GM12891 (cell line): ENCODE measurements at regions not wholly inside any gene's neighbourhood (a gene's known extent, or its start where the extent isn't known, plus 50 kb on each side); places are given as distances from the start of the nearest gene placed in this dataset.

Experiments
- PAX5 ChIP-seq: IDR thresholded peaks from 2 replicates; pipeline ENCODE4 v1.6.1; 2011; ENCODE audit warnings: low read length, moderate library complexity, mild to moderate bottlenecking; ENCODE audit not compliant: insufficient read depth, severe bottlenecking
- POLR2A ChIP-seq: IDR thresholded peaks from 2 replicates; pipeline ENCODE4 v1.6.1; 2011; ENCODE audit warnings: low read depth, low read length, control low read depth
- POLR2AphosphoS5 ChIP-seq: IDR thresholded peaks from 2 replicates; pipeline ENCODE4 v1.6.1; 2011; ENCODE audit warnings: low read depth, low read length, control low read depth
- SPI1 ChIP-seq: IDR thresholded peaks from 2 replicates; pipeline ENCODE4 v1.6.1; 2011; ENCODE audit warnings: low read depth, low read length, control low read depth
- TAF1 ChIP-seq: IDR thresholded peaks from 2 replicates; pipeline ENCODE4 v1.6.1; 2011; ENCODE audit warnings: low read depth, low read length, control low read depth

- TF ChIP-seq POLR2A (no peak), PAX5 (no peak), POLR2AphosphoS5 (no peak), TAF1 (no peak), SPI1 (no peak)
Observed at GRCh38 chr5:4939042-4939781, 200.9 kb upstream of the ADAMTS16 start.
